Natural killer cell (primary cell): ENCODE measurements at regions not wholly inside any gene's neighbourhood (a gene's known extent, or its start where the extent isn't known, plus 50 kb on each side); places are given as distances from the start of the nearest gene placed in this dataset.

Experiments
- ATAC-seq, 3 donors: fragments of 150-1000 bp in 2 of 3; fragments of 200-7000 bp in 1 of 3; cut with Tn5 transposase; 1 replicate in 1 of 3; 2 replicates in 2 of 3; pipeline ENCODE4 v1.10.0; 2021; ENCODE audit warnings: mild to moderate bottlenecking in 2 of 3, moderate library complexity in 2 of 3
- DNase-seq, 2 donors: peaks; one replicate each; pipeline versions ENCODE4 v3.0.0 to v3.0.0-alpha.2; 2013 to 2021; ENCODE audit warnings: mixed read lengths in 1 of 2
- H3K27ac ChIP-seq: one replicate; pipeline ENCODE4 v1.5.1; 2013; ENCODE audit warnings: mild to moderate bottlenecking, low read length
- H3K27me3 ChIP-seq: one replicate; pipeline ENCODE4 v1.6.1; 2013; ENCODE audit warnings: low read length; ENCODE audit not compliant: control insufficient read depth, insufficient read depth
- H3K36me3 ChIP-seq: one replicate; pipeline ENCODE4 v1.6.1; 2013; ENCODE audit warnings: low read length; ENCODE audit not compliant: control insufficient read depth, insufficient read depth
- H3K4me1 ChIP-seq: one replicate; pipeline ENCODE4 v1.6.1; 2013; ENCODE audit warnings: low read length; ENCODE audit not compliant: control insufficient read depth, insufficient read depth
- H3K4me3 ChIP-seq: one replicate; pipeline ENCODE4 v1.5.1; 2013; ENCODE audit warnings: low read length
- H3K9me3 ChIP-seq: one replicate; pipeline ENCODE4 v1.6.1; 2013; ENCODE audit warnings: low read length; ENCODE audit not compliant: control insufficient read depth, insufficient read depth
- H3K27ac Mint-ChIP-seq, 2 donors: one replicate each; pipeline ENCODE4 v1.8.0; 2022; ENCODE audit warnings: mild to moderate bottlenecking in 2 of 2, mixed read lengths in 2 of 2, moderate library complexity in 1 of 2
- H3K27me3 Mint-ChIP-seq, 2 donors: one replicate each; pipeline ENCODE4 v1.8.0; 2022; ENCODE audit warnings: low read depth in 2 of 2, mixed read lengths in 2 of 2
- H3K36me3 Mint-ChIP-seq: one replicate; pipeline ENCODE4 v1.8.0; 2022; ENCODE audit warnings: mixed read lengths
- H3K4me1 Mint-ChIP-seq, 2 donors: one replicate each; pipeline ENCODE4 v1.8.0; 2022; ENCODE audit warnings: mixed read lengths in 2 of 2
- H3K4me3 Mint-ChIP-seq: one replicate; pipeline ENCODE4 v1.8.0; 2022; ENCODE audit warnings: mild to moderate bottlenecking, moderate library complexity, mixed read lengths
- H3K9me3 Mint-ChIP-seq, 2 donors: one replicate each; pipeline ENCODE4 v1.8.0; 2022; ENCODE audit warnings: mixed read lengths in 2 of 2
- WGBS: methylation state at CpG from one replicate; pipeline ENCODE4 v1.1.7; 2013; ENCODE audit warnings: missing lambda C conversion rate; ENCODE audit not compliant: insufficient coverage; 5-methylcytosine and 5-hydroxymethylcytosine counted together
- intact Hi-C: fragments of 100-400 bp; cut with micrococcal nuclease; formaldehyde crosslinking; loops from one replicate; pipeline ENCODE4 v1.14.2; 2022
- TF ChIP-seq, protein P1 (sequence below): fragments of 200-600 bp; IDR thresholded peaks from one replicate; pipeline ENCODE4 v1.8.0; 2022; ENCODE audit warnings: antibody characterized with exemption

DNA sequence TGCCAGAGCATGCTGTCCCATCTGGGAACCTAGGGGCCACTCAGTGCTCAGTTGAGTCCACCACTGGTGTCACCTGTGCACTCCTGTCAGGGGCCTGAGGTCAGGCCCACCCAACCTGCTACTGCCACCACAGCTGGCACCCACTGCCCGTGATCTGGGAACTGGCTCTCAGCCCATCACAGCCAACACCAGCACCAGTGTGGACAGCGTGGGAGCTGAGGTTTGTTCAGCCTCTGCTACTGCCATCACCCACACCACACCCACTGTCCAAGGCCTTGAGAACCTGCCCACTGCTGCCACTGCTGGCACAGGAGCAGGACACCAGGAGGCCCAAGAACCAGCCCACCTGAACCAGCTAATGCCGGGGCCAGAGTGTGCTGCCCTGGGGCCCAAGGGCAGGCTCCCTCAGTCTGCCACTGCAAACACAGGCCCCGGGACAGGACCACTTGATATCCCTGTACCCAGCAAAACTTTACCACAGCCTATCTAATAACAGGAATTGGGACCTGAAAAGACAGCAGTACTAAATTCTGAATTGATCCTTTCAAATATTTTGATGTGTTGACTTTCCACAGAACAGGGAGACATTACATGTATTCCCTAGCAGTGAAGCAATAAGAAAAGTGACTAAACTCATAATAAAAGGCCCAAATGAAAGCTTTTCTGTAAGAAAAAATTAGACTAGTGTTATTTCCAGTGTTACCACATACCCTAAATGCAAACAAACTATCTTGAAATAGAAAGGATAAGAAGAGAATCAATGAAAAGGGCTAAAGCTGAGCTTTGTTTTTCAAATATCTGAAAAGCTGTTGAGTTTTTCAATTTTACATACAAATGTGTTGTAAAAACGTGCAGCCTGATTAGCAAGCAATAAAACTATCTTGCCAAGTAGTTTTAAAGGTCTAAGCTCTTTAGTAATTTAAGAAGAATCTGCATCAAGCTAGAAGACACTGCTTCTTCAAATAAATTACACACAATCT, 640.7 kb downstream of the METTL4 start:
- Histone ChIP-seq H3K4me1 (no peaks in the 10 kb centered on the region), H3K9me3 (peaks cover 3% of the 10 kb centered on the region), H3K27ac (no peak overlapping the region), H3K4me3 (no peak overlapping the region), H3K27me3 (no peaks in the 10 kb centered on the region), H3K36me3 (no peaks in the 10 kb centered on the region)
- no peak overlapping the region for H3K27ac Mint-ChIP-seq
- 89% methylated on average over 5 of the region's 5 CpGs for WGBS
- no peak for ATAC-seq
- intact Hi-C loops = no loop called here
- no peak overlapping the region for H3K4me3 Mint-ChIP-seq
- DNase-seq = no peak
- H3K4me1 Mint-ChIP-seq = no peaks in the 10 kb centered on the region
- TF ChIP-seq, protein P1, sequence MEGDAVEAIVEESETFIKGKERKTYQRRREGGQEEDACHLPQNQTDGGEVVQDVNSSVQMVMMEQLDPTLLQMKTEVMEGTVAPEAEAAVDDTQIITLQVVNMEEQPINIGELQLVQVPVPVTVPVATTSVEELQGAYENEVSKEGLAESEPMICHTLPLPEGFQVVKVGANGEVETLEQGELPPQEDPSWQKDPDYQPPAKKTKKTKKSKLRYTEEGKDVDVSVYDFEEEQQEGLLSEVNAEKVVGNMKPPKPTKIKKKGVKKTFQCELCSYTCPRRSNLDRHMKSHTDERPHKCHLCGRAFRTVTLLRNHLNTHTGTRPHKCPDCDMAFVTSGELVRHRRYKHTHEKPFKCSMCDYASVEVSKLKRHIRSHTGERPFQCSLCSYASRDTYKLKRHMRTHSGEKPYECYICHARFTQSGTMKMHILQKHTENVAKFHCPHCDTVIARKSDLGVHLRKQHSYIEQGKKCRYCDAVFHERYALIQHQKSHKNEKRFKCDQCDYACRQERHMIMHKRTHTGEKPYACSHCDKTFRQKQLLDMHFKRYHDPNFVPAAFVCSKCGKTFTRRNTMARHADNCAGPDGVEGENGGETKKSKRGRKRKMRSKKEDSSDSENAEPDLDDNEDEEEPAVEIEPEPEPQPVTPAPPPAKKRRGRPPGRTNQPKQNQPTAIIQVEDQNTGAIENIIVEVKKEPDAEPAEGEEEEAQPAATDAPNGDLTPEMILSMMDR = no peak
- H3K27me3 Mint-ChIP-seq = peaks cover 0 to 2% of the 10 kb centered on the region in 2 donors
- H3K9me3 Mint-ChIP-seq = peaks cover 6% of the 10 kb centered on the region in 2 donors
- H3K36me3 Mint-ChIP-seq = no peaks in the 10 kb centered on the region

DNA sequence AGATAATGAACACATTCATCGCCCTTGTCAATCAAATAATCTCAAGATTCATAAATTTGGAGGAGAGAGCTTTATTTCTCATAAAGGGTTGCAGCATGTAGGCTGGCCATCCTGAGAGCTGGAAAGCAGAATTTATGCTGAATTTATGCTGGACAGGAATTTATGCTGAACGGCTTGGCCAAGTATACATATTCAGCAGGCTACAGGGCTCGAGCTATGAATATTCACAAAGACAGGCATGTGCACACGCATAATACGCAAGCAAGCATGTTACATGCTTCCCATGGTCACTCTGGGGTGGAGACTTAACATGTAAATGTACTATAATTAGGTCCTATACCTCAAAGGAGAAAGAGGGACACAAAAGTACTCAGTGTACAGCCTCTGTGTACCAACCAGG, 618.8 kb downstream of the METTL4 start:
- Mint-ChIP-seq H3K4me3 (no peak overlapping the region), H3K9me3 (peaks cover 0 to 2% of the 10 kb centered on the region in 2 donors), H3K27ac (no peak overlapping the region), H3K4me1 (no peaks in the 10 kb centered on the region), H3K27me3 (no peaks in the 10 kb centered on the region), H3K36me3 (no peaks in the 10 kb centered on the region)
- no peaks in the 10 kb centered on the region for H3K4me1 ChIP-seq
- intact Hi-C loops = no loop called here
- H3K27me3 ChIP-seq = no peaks in the 10 kb centered on the region
- DNase-seq (no peak), ATAC-seq (no peak)
- no peaks in the 10 kb centered on the region for H3K9me3 ChIP-seq
- 77% methylated on average over 4 of the region's 5 CpGs for WGBS
- TF ChIP-seq, protein P1 = no peak
- no peak overlapping the region for H3K27ac ChIP-seq
- H3K36me3 ChIP-seq = no peaks in the 10 kb centered on the region
- no peak overlapping the region for H3K4me3 ChIP-seq

DNA sequence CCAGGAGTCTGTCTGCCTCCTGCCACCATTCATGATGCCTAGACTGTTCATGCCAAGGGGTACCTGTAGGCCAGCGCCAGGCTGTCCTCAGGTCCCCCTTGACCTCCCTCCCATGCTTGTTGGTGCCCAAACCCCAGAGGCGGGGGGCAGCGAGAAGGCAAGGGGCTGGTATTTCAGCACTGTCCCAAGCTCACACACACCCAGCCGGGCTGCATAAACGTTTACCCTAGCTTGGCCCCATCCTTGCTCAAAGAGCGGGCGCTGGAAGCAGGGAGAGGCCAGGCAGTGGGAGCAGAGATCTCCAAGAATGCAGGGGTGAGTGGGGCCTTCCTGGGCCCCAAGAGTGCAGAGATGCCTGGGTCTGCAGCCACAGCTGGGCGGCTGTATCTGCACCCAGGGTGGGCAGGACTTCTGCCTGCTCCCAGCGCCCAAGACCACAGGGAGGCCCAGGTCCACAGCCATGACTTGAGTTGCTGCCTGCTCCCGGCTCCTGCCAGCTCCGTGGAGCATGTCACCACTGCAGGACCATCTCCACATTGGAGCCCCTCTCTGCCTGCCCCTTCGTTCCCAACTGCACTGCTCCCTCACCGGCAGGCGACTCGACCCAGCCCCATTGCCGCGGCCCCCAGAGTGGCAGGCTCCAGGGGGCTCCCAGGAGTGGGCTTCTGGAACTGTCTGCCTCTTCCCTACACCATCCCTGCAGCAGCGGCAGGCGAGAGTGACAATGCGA, 616.6 kb downstream of the METTL4 start:
- DNase-seq (no peak), ATAC-seq (no peak)
- Histone ChIP-seq H3K27ac (no peak overlapping the region), H3K9me3 (no peaks in the 10 kb centered on the region), H3K4me3 (no peak overlapping the region), H3K36me3 (no peaks in the 10 kb centered on the region), H3K4me1 (no peaks in the 10 kb centered on the region), H3K27me3 (no peaks in the 10 kb centered on the region)
- H3K36me3 Mint-ChIP-seq = no peaks in the 10 kb centered on the region
- intact Hi-C loops = no loop called here
- H3K27ac Mint-ChIP-seq = no peak overlapping the region
- H3K27me3 Mint-ChIP-seq = no peaks in the 10 kb centered on the region
- H3K4me3 Mint-ChIP-seq = no peak overlapping the region
- no peaks in the 10 kb centered on the region for H3K4me1 Mint-ChIP-seq
- H3K9me3 Mint-ChIP-seq = peaks cover 2 to 4% of the 10 kb centered on the region in 2 donors
- WGBS = 91% methylated on average over 20 of the region's 20 CpGs
- TF ChIP-seq, protein P1 = no peak
